WTC11 (cell line): ENCODE measurements at regions not wholly inside any gene's neighbourhood (a gene's known extent, or its start where the extent isn't known, plus 50 kb on each side); places are given as distances from the start of the nearest gene placed in this dataset.

Experiments used
- ATAC-seq: fragments of 200-7000 bp; cut with Tn5 transposase; 2 replicates; pipeline ENCODE4 v1.10.0; 2021; ENCODE audit warnings: mild to moderate bottlenecking, moderate library complexity
- CTCF ChIA-PET: fragments of 300-600 bp; sonication (Branson Sonifier 250); formaldehyde crosslinking; loops from one replicate; lab custom pipeline; 2021; ENCODE audit warnings: antibody characterized with exemption; lab: Charles Lee
- POLR2A ChIA-PET: fragments of 350-600 bp; sonication (Branson Sonifier 250); formaldehyde crosslinking; loops from one replicate; lab custom pipeline; 2021; ENCODE audit warnings: antibody characterized with exemption; lab: Charles Lee
- DNase-seq: peaks from one replicate; pipeline ENCODE4 v3.0.0; 2021; ENCODE audit warnings: low spot score
- H3K27ac Mint-ChIP-seq: 2 replicates; pipeline ENCODE4 v1.8.0; 2021; ENCODE audit warnings: mixed read lengths
- H3K27me3 Mint-ChIP-seq: 2 replicates; pipeline ENCODE4 v1.8.0; 2021; ENCODE audit warnings: low read depth, mild to moderate bottlenecking, moderate library complexity, mixed read lengths
- H3K36me3 Mint-ChIP-seq: 2 replicates; pipeline ENCODE4 v1.8.0; 2021; ENCODE audit warnings: mixed read lengths
- H3K4me1 Mint-ChIP-seq: 2 replicates; pipeline ENCODE4 v1.8.0; 2022; ENCODE audit warnings: mixed read lengths
- H3K4me3 Mint-ChIP-seq: 2 replicates; pipeline ENCODE4 v1.8.0; 2021; ENCODE audit warnings: mild to moderate bottlenecking, moderate library complexity, mixed read lengths
- H3K9me3 Mint-ChIP-seq: 2 replicates; pipeline ENCODE4 v1.8.0; 2021; ENCODE audit warnings: mixed read lengths
- AFF4 ChIP-seq: sonication (generic); formaldehyde crosslinking; IDR thresholded peaks from 2 replicates; pipeline ENCODE4 v1.8.1; 2023; ENCODE audit warnings: mild to moderate bottlenecking, missing genetic modification reagents, borderline replicate concordance
- ATF2 ChIP-seq: sonication (generic); formaldehyde crosslinking; IDR thresholded peaks from 2 replicates; pipeline ENCODE4 v1.8.1; 2022; ENCODE audit warnings: low read depth, missing genetic modification reagents, borderline replicate concordance
- CTCF ChIP-seq: fragments of 200-600 bp; IDR thresholded peaks from 2 replicates; pipeline ENCODE4 v1.8.0; 2022; ENCODE audit warnings: antibody characterized with exemption
- FOXJ3 ChIP-seq: sonication (generic); formaldehyde crosslinking; IDR thresholded peaks from 2 replicates; pipeline ENCODE4 v1.9.0; 2021; ENCODE audit warnings: missing genetic modification reagents, mild to moderate bottlenecking, borderline replicate concordance
- FOXK1 ChIP-seq: sonication (generic); formaldehyde crosslinking; IDR thresholded peaks from 2 replicates; pipeline ENCODE4 v1.8.0; 2022; ENCODE audit warnings: mild to moderate bottlenecking, moderate library complexity, missing genetic modification reagents
- IRF1 ChIP-seq: sonication (generic); formaldehyde crosslinking; IDR thresholded peaks from 2 replicates; pipeline ENCODE4 v1.8.0; 2023; ENCODE audit warnings: missing genetic modification reagents
- JAZF1 ChIP-seq: fragments of 250-450 bp; sonication (Bioruptor Pico); IDR thresholded peaks from 2 replicates; pipeline ENCODE4 v1.9.0; 2021; ENCODE audit warnings: moderate library complexity, mild to moderate bottlenecking, inconsistent platforms
- KAT7 ChIP-seq: sonication (generic); formaldehyde crosslinking; IDR thresholded peaks from 2 replicates; pipeline ENCODE4 v1.8.1; 2023; ENCODE audit warnings: missing genetic modification reagents, mild to moderate bottlenecking, borderline replicate concordance
- RELA ChIP-seq: sonication (generic); formaldehyde crosslinking; IDR thresholded peaks from 2 replicates; pipeline ENCODE4 v1.8.1; 2022; ENCODE audit warnings: missing genetic modification reagents, mild to moderate bottlenecking, borderline replicate concordance
- SMAD3 ChIP-seq: sonication (generic); formaldehyde crosslinking; IDR thresholded peaks from 2 replicates; pipeline ENCODE4 v1.8.0; 2022; ENCODE audit warnings: missing genetic modification reagents, mild to moderate bottlenecking, borderline replicate concordance
- SMAD4 ChIP-seq: sonication (generic); formaldehyde crosslinking; IDR thresholded peaks from 2 replicates; pipeline ENCODE4 v1.8.0; 2022; ENCODE audit warnings: mild to moderate bottlenecking, missing genetic modification reagents
- TEAD1 ChIP-seq: sonication (generic); formaldehyde crosslinking; IDR thresholded peaks from 2 replicates; pipeline ENCODE4 v1.8.0; 2022; ENCODE audit warnings: mild to moderate bottlenecking, missing genetic modification reagents
- TEAD4 ChIP-seq: sonication (generic); formaldehyde crosslinking; IDR thresholded peaks from 2 replicates; pipeline ENCODE4 v1.8.0; 2022; ENCODE audit warnings: mild to moderate bottlenecking, missing genetic modification reagents
- USF1 ChIP-seq: sonication (generic); formaldehyde crosslinking; IDR thresholded peaks from 2 replicates; pipeline ENCODE4 v1.8.0; 2022; ENCODE audit warnings: mild to moderate bottlenecking, missing genetic modification reagents
- ZBTB43 ChIP-seq: sonication (generic); formaldehyde crosslinking; IDR thresholded peaks from 2 replicates; pipeline ENCODE4 v1.8.1; 2023; ENCODE audit warnings: mild to moderate bottlenecking, missing genetic modification reagents
- ZMAT4 ChIP-seq: fragments of 250-450 bp; sonication (Bioruptor Pico); IDR thresholded peaks from 2 replicates; pipeline ENCODE4 v1.9.0; 2021; ENCODE audit warnings: mild to moderate bottlenecking
- ZNF121 ChIP-seq: sonication (generic); formaldehyde crosslinking; IDR thresholded peaks from 2 replicates; pipeline ENCODE4 v1.8.0; 2023; ENCODE audit warnings: missing genetic modification reagents

- Mint-ChIP-seq H3K9me3 (no peaks in the 10 kb centered on the region), H3K36me3 (no peaks in the 10 kb centered on the region), H3K27ac (no peak overlapping the region), H3K27me3 (peaks cover 17% of the 10 kb centered on the region), H3K4me1 (peaks cover 26% of the 10 kb centered on the region), H3K4me3 (no peak overlapping the region)
- ATAC-seq (no peak), DNase-seq (no peak)
- no peak for TF ChIP-seq CTCF
- TF ChIP-seq SMAD3: no peak
- TF ChIP-seq KAT7 (CRISPR knock-in tag): no peak
- TF ChIP-seq AFF4: no peak
- no peak for TF ChIP-seq RELA (CRISPR knock-in tag)
- no peak for TF ChIP-seq ZMAT4 (CRISPR knock-in tag)
- no peak for TF ChIP-seq FOXK1 (CRISPR knock-in tag)
- no peak for TF ChIP-seq IRF1
- no peak for TF ChIP-seq JAZF1 (CRISPR knock-in tag)
- no peak for TF ChIP-seq ATF2 (CRISPR knock-in tag)
- no peak for TF ChIP-seq SMAD4 (CRISPR knock-in tag)
- no peak for TF ChIP-seq TEAD1 (CRISPR knock-in tag)
- TF ChIP-seq FOXJ3: no peak
- TF ChIP-seq TEAD4 (CRISPR knock-in tag): no peak
- TF ChIP-seq ZBTB43 (CRISPR knock-in tag): no peak
- no peak for TF ChIP-seq ZNF121
- TF ChIP-seq USF1 (CRISPR knock-in tag): no peak
- CTCF ChIA-PET: interaction anchor here (0.7 to 2.0 kb wide), 5 partner anchors 12 to 402 kb away, joined by 3 to 8 read pairs (median 5); no protein-coding TSS in a partner anchor
- POLR2A ChIA-PET: interaction anchor here (0.6 kb wide), 1 partner anchor 1732 kb away, joined by 3 read pairs; no protein-coding TSS in a partner anchor
Observed at GRCh38 chr1:29709704-29710280, 473.5 kb downstream of the PTPRU start.
